ENCODE measurements at regions not wholly inside any gene's neighbourhood (a gene's known extent, or its start where the extent isn't known, plus 50 kb on each side); places are given as distances from the start of the nearest gene placed in this dataset.

- DNase-seq (ENCODE audit: low spot score) = no peak
Measured at GRCh38 chr3:14288177-14288788, 109.7 kb downstream of the LSM3 start.

- DNase-seq (ENCODE audit: low spot score) = no peak
Measured at GRCh38 chr3:14288833-14289451, 110.3 kb downstream of the LSM3 start.

GRCh38 chr3:14289590-14290461, 111.2 kb downstream of the LSM3 start:
- no peak for DNase-seq (ENCODE audit: low spot score)

- DNase-seq (ENCODE audit: low spot score) = no peak
Measured at GRCh38 chr3:14290631-14291385, 111.6 kb upstream of the SLC6A6 start.

GRCh38 chr3:14295037-14295436, 107.4 kb upstream of the SLC6A6 start:
- no peak for DNase-seq (ENCODE audit: low spot score)

GRCh38 chr3:14295801-14296200, 106.6 kb upstream of the SLC6A6 start:
- no peak for DNase-seq (ENCODE audit: low spot score)

- DNase-seq (ENCODE audit: low spot score) = no peak
Measured at GRCh38 chr3:14297305-14297704, 105.1 kb upstream of the SLC6A6 start.

GRCh38 chr3:14297784-14298236, 104.6 kb upstream of the SLC6A6 start:
- no peak for DNase-seq (ENCODE audit: low spot score)

GRCh38 chr3:14298442-14298841, 104.0 kb upstream of the SLC6A6 start:
- no peak for DNase-seq (ENCODE audit: low spot score)

GRCh38 chr3:14298991-14299555, 103.3 kb upstream of the SLC6A6 start:
- DNase-seq (ENCODE audit: low spot score) = no peak

GRCh38 chr3:14299767-14300166, 102.6 kb upstream of the SLC6A6 start:
- DNase-seq (ENCODE audit: low spot score) = no peak

- no peak for DNase-seq (ENCODE audit: low spot score)
Measured at GRCh38 chr3:14300721-14301399, 101.5 kb upstream of the SLC6A6 start.

GRCh38 chr3:14301558-14301957, 100.8 kb upstream of the SLC6A6 start:
- DNase-seq (ENCODE audit: low spot score) = no peak

- no peak for DNase-seq (ENCODE audit: low spot score)
Measured at GRCh38 chr3:14303336-14304100, 98.9 kb upstream of the SLC6A6 start.

GRCh38 chr3:14304101-14305045, 98.0 kb upstream of the SLC6A6 start:
- DNase-seq (ENCODE audit: low spot score) = no peak

- DNase-seq (ENCODE audit: low spot score) = no peak
Measured at GRCh38 chr3:14305324-14305723, 97.1 kb upstream of the SLC6A6 start.

- no peak for DNase-seq (ENCODE audit: low spot score)
Measured at GRCh38 chr3:14306142-14306541, 96.3 kb upstream of the SLC6A6 start.

- DNase-seq (ENCODE audit: low spot score) = no peak
Measured at GRCh38 chr3:14307656-14308302, 94.6 kb upstream of the SLC6A6 start.

- no peak for DNase-seq (ENCODE audit: low spot score)
Measured at GRCh38 chr3:14311729-14312128, 90.7 kb upstream of the SLC6A6 start.

All from hematopoietic multipotent progenitor cell treated with erythropoietin and hydrocortisone succinate and interleukin-3 and kit ligand, for 15 days (in vitro differentiated cells).